ENCODE measurements at regions not wholly inside any gene's neighbourhood (a gene's known extent, or its start where the extent isn't known, plus 50 kb on each side); places are given as distances from the start of the nearest gene placed in this dataset.

DNA sequence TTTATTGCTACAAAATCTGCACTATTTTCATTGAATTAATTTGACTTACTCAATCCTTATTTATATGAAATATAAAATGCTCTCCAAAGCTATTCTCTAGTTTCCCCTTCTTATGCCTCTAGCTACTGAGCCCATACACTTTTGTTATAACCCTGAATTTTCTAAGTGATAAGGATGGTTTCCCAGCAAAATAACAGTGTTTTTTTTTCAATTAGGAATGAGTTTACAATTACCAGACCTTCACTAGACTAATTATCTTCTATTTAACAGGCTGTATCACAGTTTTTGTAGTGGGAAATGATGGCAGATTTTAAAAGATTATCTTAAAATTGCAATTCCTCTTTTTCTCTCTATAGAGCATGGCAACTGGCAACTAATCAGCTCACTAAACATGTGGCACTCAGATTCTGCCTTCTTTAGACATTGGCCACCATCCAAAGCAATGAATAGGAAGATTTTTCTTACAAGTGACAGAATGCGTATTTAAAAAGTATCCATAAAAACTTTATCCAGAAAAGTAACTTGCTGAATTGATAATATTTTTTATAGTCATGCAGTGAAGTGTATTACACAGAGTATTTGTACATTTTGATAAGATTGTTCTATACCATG lies 585.7 kb upstream of the ZNF608 start:
- Histone ChIP-seq H3K9me3 (no peaks in the 10 kb centered on the region), H3K4me3 (no peak overlapping the region), H3K27me3 (no peaks in the 10 kb centered on the region), H3K27ac (no peak overlapping the region), H3K4me1 (peaks cover 2 to 3% of the 10 kb centered on the region in 2 donors), H3K36me3 (no peaks in the 10 kb centered on the region)
- ATAC-seq (no peak), DNase-seq (no peak)
- intact Hi-C loops (cut with DNase I; ENCODE audit: low total_unique reads) (no loop called here), in situ Hi-C loops (cut with MboI; ENCODE audit: low sequenced_read_pairs in 4 of 4) (no loop called here)
- TF ChIP-seq, protein P1, sequence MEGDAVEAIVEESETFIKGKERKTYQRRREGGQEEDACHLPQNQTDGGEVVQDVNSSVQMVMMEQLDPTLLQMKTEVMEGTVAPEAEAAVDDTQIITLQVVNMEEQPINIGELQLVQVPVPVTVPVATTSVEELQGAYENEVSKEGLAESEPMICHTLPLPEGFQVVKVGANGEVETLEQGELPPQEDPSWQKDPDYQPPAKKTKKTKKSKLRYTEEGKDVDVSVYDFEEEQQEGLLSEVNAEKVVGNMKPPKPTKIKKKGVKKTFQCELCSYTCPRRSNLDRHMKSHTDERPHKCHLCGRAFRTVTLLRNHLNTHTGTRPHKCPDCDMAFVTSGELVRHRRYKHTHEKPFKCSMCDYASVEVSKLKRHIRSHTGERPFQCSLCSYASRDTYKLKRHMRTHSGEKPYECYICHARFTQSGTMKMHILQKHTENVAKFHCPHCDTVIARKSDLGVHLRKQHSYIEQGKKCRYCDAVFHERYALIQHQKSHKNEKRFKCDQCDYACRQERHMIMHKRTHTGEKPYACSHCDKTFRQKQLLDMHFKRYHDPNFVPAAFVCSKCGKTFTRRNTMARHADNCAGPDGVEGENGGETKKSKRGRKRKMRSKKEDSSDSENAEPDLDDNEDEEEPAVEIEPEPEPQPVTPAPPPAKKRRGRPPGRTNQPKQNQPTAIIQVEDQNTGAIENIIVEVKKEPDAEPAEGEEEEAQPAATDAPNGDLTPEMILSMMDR (IDR thresholded peaks at IDR 0.05 in 4 of 5, conservative IDR thresholded peaks at IDR 0.05 in 1 of 5), result no peak

DNA sequence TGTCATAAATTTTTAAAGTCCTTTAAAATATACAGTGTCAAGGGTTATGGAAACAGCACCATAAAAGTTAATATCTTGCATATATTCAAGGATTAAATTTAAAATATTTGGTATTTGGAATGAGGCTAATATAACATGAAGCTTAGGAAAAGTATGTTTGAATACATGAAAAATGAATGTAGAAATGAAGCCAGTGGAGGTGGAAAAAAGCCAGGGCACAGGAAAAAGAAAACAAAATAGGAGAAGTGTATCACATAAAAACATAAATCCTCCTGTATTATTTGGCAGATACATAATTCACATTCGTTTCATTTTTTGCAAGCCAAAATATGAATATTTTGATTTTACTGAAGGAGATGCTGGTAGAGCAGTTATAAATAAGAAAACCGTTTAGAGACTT lies 587.0 kb upstream of the ZNF608 start:
- peaks cover 0 to 2% of the 10 kb centered on the region in 2 donors for H3K4me1 ChIP-seq
- TF ChIP-seq, protein P1 (IDR thresholded peaks at IDR 0.05 in 4 of 5, conservative IDR thresholded peaks at IDR 0.05 in 1 of 5), result no peak
- TF ChIP-seq POLR2A (IDR thresholded peaks at IDR 0.05), result no peak
- in situ Hi-C loops (cut with MboI; ENCODE audit: low sequenced_read_pairs in 4 of 4), result no loop called here

DNA sequence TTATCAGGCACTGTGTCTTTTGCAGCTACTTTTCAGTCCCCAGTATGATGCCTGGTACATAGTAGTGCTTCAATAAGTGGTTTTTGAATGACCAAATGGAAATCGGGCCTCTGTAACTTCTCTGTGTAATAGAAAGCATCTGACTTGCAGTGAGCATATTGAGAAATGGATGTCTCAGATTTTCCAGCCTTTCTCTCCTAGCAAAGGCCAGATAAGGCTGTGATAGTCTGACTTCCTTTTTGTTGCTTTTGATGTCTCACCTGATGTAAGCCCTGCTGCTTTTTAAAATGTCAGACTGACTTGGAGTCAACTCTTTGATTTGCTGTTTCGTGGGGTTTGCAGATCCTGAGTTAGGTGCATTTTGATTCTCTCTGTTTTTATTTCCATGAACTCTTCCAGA lies 590.0 kb upstream of the ZNF608 start:
- H3K27ac ChIP-seq, result no peak overlapping the region
- no peaks in the 10 kb centered on the region for H3K9me3 ChIP-seq
- in situ Hi-C loops (cut with MboI; ENCODE audit: low sequenced_read_pairs in 4 of 4), result no loop called here
- H3K4me1 ChIP-seq, result peaks cover 0 to 2% of the 10 kb centered on the region in 2 donors
- no peaks in the 10 kb centered on the region for H3K36me3 ChIP-seq
- no peak overlapping the region for H3K4me3 ChIP-seq
- no peak for ATAC-seq
- intact Hi-C loops (cut with DNase I; ENCODE audit: low total_unique reads), result no loop called here
- TF ChIP-seq, protein P1 (IDR thresholded peaks at IDR 0.05 in 4 of 5, conservative IDR thresholded peaks at IDR 0.05 in 1 of 5), result no peak
- TF ChIP-seq POLR2A (IDR thresholded peaks at IDR 0.05), result no peak
- no peaks in the 10 kb centered on the region for H3K27me3 ChIP-seq
- DNase-seq, result no peak

More for the DNA sequence above, 587.0 kb upstream of the ZNF608 start:
- no peaks in the 10 kb centered on the region for H3K27me3 ChIP-seq
- no peaks in the 10 kb centered on the region for H3K36me3 ChIP-seq
- DNase-seq (no peak), ATAC-seq (no peak)
- intact Hi-C loops (cut with DNase I; ENCODE audit: low total_unique reads), result no loop called here
- H3K4me3 ChIP-seq, result no peak overlapping the region
- no peak overlapping the region for H3K27ac ChIP-seq
- no peaks in the 10 kb centered on the region for H3K9me3 ChIP-seq

DNA sequence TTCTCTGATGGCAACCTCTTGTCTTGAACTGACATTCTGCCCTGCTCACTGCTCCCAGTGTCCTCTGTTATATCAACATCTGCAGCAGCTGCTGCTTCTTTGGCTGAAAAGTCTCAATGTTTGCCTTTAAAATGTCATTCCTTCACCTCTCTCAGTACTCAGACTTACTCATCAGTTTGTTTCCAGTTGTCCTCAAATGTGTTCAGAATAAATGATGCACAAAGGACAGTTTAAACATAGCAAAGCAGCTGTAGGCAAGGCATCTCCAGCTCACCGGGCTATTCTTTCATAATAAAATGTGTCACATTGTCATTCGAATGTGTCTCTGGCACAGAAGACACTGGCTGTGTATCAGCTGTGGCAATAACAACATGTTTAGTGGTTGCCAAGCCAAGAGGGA lies 590.9 kb upstream of the ZNF608 start:
- Histone ChIP-seq H3K4me3 (no peak overlapping the region), H3K4me1 (peaks cover 0 to 2% of the 10 kb centered on the region in 2 donors), H3K36me3 (no peaks in the 10 kb centered on the region), H3K27ac (no peak overlapping the region), H3K27me3 (no peaks in the 10 kb centered on the region), H3K9me3 (no peaks in the 10 kb centered on the region)
- no peak for DNase-seq
- intact Hi-C loops (cut with DNase I; ENCODE audit: low total_unique reads), result no loop called here
- no peak for TF ChIP-seq POLR2A (IDR thresholded peaks at IDR 0.05)
- in situ Hi-C loops (cut with MboI; ENCODE audit: low sequenced_read_pairs in 4 of 4), result no loop called here
- ATAC-seq, result peak in 1 of 2 donors; percentile 19

DNA sequence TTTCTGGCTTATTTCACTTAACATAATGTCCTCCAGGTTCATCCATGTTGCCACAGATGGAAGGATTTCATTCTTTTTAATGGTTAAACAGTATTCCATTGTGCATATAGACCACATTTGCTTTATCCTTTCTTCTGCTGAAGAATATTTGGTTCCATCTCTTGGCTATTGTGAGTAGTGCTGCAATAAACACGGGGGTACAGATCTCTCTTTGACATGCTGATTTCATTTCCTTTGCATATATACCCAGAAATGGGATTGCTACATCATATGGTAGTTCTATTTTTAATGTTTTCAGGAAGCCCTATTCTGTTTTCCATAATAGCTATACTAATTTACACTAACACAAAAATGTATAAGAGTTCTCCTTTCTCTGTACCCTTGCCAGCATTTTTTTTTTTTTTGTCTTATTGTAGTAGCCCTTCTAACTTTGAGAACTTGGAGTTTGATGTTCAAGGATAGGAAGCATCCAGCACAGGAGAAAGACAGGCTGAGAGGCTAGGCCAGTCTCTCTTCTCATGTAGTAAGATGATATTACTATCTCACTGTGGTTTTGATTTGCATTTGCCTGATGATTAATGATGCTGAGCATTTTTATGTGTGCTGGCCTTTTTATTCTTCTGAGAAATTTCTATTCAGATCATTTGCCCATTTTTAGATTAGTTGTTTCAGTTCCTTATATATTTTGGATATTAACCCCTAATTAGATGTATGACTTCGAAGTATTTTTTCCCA lies 592.2 kb upstream of the ZNF608 start:
- no peak overlapping the region for H3K27ac ChIP-seq
- H3K27me3 ChIP-seq, result no peaks in the 10 kb centered on the region
- no peaks in the 10 kb centered on the region for H3K9me3 ChIP-seq
- intact Hi-C loops (cut with DNase I; ENCODE audit: low total_unique reads), result no loop called here
- H3K4me1 ChIP-seq, result peaks cover 0 to 2% of the 10 kb centered on the region in 2 donors
- H3K4me3 ChIP-seq, result no peak overlapping the region
- in situ Hi-C loops (cut with MboI; ENCODE audit: low sequenced_read_pairs in 4 of 4), result no loop called here
- ATAC-seq (no peak), DNase-seq (no peak)
- TF ChIP-seq, protein P1 (IDR thresholded peaks at IDR 0.05 in 4 of 5, conservative IDR thresholded peaks at IDR 0.05 in 1 of 5), result no peak
- TF ChIP-seq POLR2A (IDR thresholded peaks at IDR 0.05), result no peak
- H3K36me3 ChIP-seq, result no peaks in the 10 kb centered on the region

Measured in gastrocnemius medialis (tissue), 4 donors.